SK-MEL-5 (cell line): ENCODE measurements at regions not wholly inside any gene's neighbourhood (a gene's known extent, or its start where the extent isn't known, plus 50 kb on each side); places are given as distances from the start of the nearest gene placed in this dataset.

ENCODE experiments used
- DNase-seq: peaks from one replicate; pipeline ENCODE4 v3.0.0-alpha.2; 2016; ENCODE audit warnings: low read depth, low spot score
- in situ Hi-C: cut with HindIII; loops from 2 replicates; pipeline ENCODE4 v1.10.0; 2016; ENCODE audit warnings: low sequenced_read_pairs, high pct_unique_total_duplicates, low pct_unique_long_range_greater_than_20kb

GRCh38 chr2:236646441-236646840 is 76.8 kb downstream of the ACKR3 start:
- in situ Hi-C loops: no loop called here
- no peak for DNase-seq

- in situ Hi-C loops: no loop called here
- no peak for DNase-seq
These were observed 77.2 kb downstream of the ACKR3 start for GRCh38 chr2:236646871-236647270.

GRCh38 chr2:236647621-236648020 is 78.0 kb downstream of the ACKR3 start:
- DNase-seq: no peak
- in situ Hi-C loops: no loop called here

- in situ Hi-C loops: no loop called here
- no peak for DNase-seq
These were observed 84.2 kb downstream of the ACKR3 start for GRCh38 chr2:236653863-236654262.

GRCh38 chr2:236654496-236654895 is 84.9 kb downstream of the ACKR3 start:
- DNase-seq: no peak

GRCh38 chr2:236656166-236656565 is 86.5 kb downstream of the ACKR3 start:
- in situ Hi-C loops: no loop called here
- no peak for DNase-seq

More at GRCh38 chr2:236654496-236654895, 84.9 kb downstream of the ACKR3 start:
- in situ Hi-C loops: no loop called here

- in situ Hi-C loops: no loop called here
These were observed 87.1 kb downstream of the ACKR3 start for GRCh38 chr2:236656721-236657120.

GRCh38 chr2:236657215-236657614 is 87.6 kb downstream of the ACKR3 start:
- in situ Hi-C loops: no loop called here
- DNase-seq: no peak

More at GRCh38 chr2:236656721-236657120, 87.1 kb downstream of the ACKR3 start:
- DNase-seq: no peak

GRCh38 chr2:236657801-236658200 is 88.2 kb downstream of the ACKR3 start:
- no peak for DNase-seq
- in situ Hi-C loops: no loop called here

- in situ Hi-C loops: no loop called here
- no peak for DNase-seq
These were observed 89.5 kb downstream of the ACKR3 start for GRCh38 chr2:236658974-236659757.

GRCh38 chr2:236659758-236660150 is 90.1 kb downstream of the ACKR3 start:
- in situ Hi-C loops: no loop called here
- no peak for DNase-seq

- no peak for DNase-seq
These were observed 91.6 kb downstream of the ACKR3 start for GRCh38 chr2:236661061-236661761.

GRCh38 chr2:236661762-236662110 is 92.1 kb downstream of the ACKR3 start:
- DNase-seq: no peak
- in situ Hi-C loops: no loop called here

More at GRCh38 chr2:236661061-236661761, 91.6 kb downstream of the ACKR3 start:
- in situ Hi-C loops: no loop called here

GRCh38 chr2:236662231-236663185 is 92.9 kb downstream of the ACKR3 start:
- in situ Hi-C loops: no loop called here

GRCh38 chr2:236663287-236664101 is 93.9 kb downstream of the ACKR3 start:
- DNase-seq: no peak
- in situ Hi-C loops: no loop called here

More at GRCh38 chr2:236662231-236663185, 92.9 kb downstream of the ACKR3 start:
- no peak for DNase-seq

- DNase-seq: no peak
- in situ Hi-C loops: no loop called here
These were observed 94.5 kb downstream of the ACKR3 start for GRCh38 chr2:236664136-236664535.

GRCh38 chr2:236665101-236665500 is 95.5 kb downstream of the ACKR3 start:
- in situ Hi-C loops: no loop called here
- no peak for DNase-seq
